SU-DHL-6 (cell line): ENCODE measurements at regions not wholly inside any gene's neighbourhood (a gene's known extent, or its start where the extent isn't known, plus 50 kb on each side); places are given as distances from the start of the nearest gene placed in this dataset.
"Not testable (repeated sequence)": the region's sequence is repeated elsewhere in the genome, so short reads cannot be mapped to it uniquely, and the experiment has no call there.

Source experiments
- H2AFZ ChIP-seq: fragments of 200-600 bp; sonication (generic); 2 replicates; pipeline ENCODE4 v1.6.1; 2014; ENCODE audit warnings: low read depth, mild to moderate bottlenecking, moderate library complexity, mixed read lengths, antibody characterized with exemption, low read length; ENCODE audit not compliant: severe bottlenecking
- H3F3A ChIP-seq: fragments of 200-600 bp; shearing (Covaris generic); 2 replicates; pipeline ENCODE4 v1.6.0; 2016; ENCODE audit warnings: antibody characterized with exemption, mild to moderate bottlenecking; ENCODE audit not compliant: insufficient read depth
- H3K27ac ChIP-seq: fragments of 200-600 bp; sonication (generic); 2 replicates; pipeline ENCODE4 v1.5.1; 2016; ENCODE audit warnings: low read depth, mild to moderate bottlenecking, low read length, moderate library complexity, mixed read lengths
- H3K27me3 ChIP-seq: fragments of 200-600 bp; sonication (generic), shearing (Covaris generic); 2 replicates; pipeline ENCODE4 v1.6.0; 2014; ENCODE audit warnings: mild to moderate bottlenecking, low read length
- H3K36me3 ChIP-seq: fragments of 200-600 bp; sonication (generic); 2 replicates; pipeline ENCODE4 v1.6.1; 2014; ENCODE audit warnings: mild to moderate bottlenecking, low read length, mixed read lengths
- H3K4me2 ChIP-seq: fragments of 300-600, 200-600 bp; shearing (Covaris generic), sonication (generic); 2 replicates; pipeline ENCODE4 v1.6.0; 2014; ENCODE audit warnings: low read length, low read depth, mild to moderate bottlenecking; ENCODE audit not compliant: poor library complexity, severe bottlenecking
- H3K4me3 ChIP-seq: fragments of 200-600 bp; sonication (generic); 2 replicates; pipeline ENCODE4 v1.5.1; 2014; ENCODE audit warnings: antibody characterized with exemption, low read length, mild to moderate bottlenecking, mixed read lengths; ENCODE audit not compliant: insufficient read depth, poor library complexity, severe bottlenecking
- H3K79me2 ChIP-seq: fragments of 200-600 bp; sonication (generic); 2 replicates; pipeline ENCODE4 v1.6.1; 2014; ENCODE audit warnings: mild to moderate bottlenecking, low read length, moderate library complexity; ENCODE audit not compliant: insufficient read depth
- H3K9ac ChIP-seq: fragments of 200-600 bp; sonication (generic); 2 replicates; pipeline ENCODE4 v1.7.0; 2014; ENCODE audit warnings: mild to moderate bottlenecking, low read length
- H3K9me2 ChIP-seq: fragments of 200-600 bp; sonication (generic); replicated peaks from 2 replicates; pipeline ENCODE4 v1.6.1; 2014; ENCODE audit warnings: low read length; ENCODE audit not compliant: insufficient read depth
- H3K9me3 ChIP-seq: fragments of 200-600 bp; sonication (generic); 2 replicates; pipeline ENCODE4 v1.6.1; 2014; ENCODE audit warnings: low read length, mixed read lengths; ENCODE audit not compliant: insufficient read depth
- H4K20me1 ChIP-seq: fragments of 200-600 bp; sonication (generic); 2 replicates; pipeline ENCODE4 v1.6.1; 2014; ENCODE audit warnings: low read depth, mild to moderate bottlenecking, antibody characterized with exemption, low read length, moderate library complexity, mixed read lengths
- EZH2phosphoT487 ChIP-seq: fragments of 200-600 bp; sonication (generic), shearing (Covaris generic); conservative IDR thresholded peaks from 2 replicates; pipeline ENCODE4 v1.6.1; 2018; ENCODE audit warnings: mild to moderate bottlenecking, antibody characterized with exemption, low read length, moderate library complexity, mixed read lengths
- TF ChIP-seq, protein P1 (sequence below): fragments of 200-600 bp; sonication (generic); IDR thresholded peaks from one replicate; pipeline ENCODE4 v1.5.1; 2017; ENCODE audit warnings: antibody characterized with exemption, mild to moderate bottlenecking, low read length, moderate library complexity; ENCODE audit not compliant: insufficient read depth, poor library complexity, severe bottlenecking

DNA sequence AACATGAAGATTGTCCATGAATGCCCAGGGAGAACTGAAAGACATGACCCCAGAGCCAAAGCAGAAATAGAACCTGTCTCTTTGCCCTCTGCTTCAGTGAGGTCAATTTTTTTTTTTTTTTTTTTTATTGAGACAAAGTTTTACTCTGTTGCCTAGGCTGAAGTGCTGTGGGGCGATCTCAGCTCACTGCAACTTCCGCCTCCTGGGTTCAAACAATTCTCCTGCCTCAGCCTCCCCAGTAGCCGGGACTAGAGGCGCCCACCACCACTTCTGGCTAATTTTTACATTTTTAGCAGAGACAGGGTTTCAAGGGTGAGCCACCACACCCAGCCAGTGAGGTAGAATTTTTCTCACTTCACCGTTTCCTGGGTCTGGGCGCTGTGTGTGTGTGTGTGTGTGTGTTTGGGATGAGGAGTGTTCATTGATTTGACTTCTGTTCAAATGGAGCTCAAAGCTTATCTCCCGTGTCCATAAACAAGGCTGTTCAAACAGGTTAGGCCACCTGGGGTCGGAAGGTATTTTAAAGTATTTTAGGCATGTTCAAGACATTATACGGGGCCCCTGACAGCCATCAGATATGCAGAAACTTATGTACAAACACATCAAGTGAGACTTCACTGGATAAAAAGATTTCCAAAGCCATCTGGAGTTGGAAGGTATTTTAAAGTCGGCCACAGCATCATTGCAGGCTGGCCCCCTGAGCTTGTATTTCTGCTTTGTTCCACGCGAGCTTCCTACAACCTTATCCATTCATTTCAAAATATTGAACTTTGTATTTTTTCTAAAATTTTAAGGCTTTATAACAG is 93.8 kb downstream of the MAP3K8 start:
- no peaks in the 10 kb centered on the region for H4K20me1 ChIP-seq
- H3F3A ChIP-seq, result no peaks in the 10 kb centered on the region
- no peak overlapping the region for H3K27ac ChIP-seq
- H3K4me2 ChIP-seq, result no peak overlapping the region
- H3K79me2 ChIP-seq, result no peaks in the 10 kb centered on the region
- H3K9ac ChIP-seq, result no peak overlapping the region
- H2AFZ ChIP-seq, result no peak overlapping the region
- H3K9me2 ChIP-seq, result no peaks in the 10 kb centered on the region
- H3K4me3 ChIP-seq, result no peak overlapping the region
- H3K9me3 ChIP-seq, result no peaks in the 10 kb centered on the region
- no peaks in the 10 kb centered on the region for H3K36me3 ChIP-seq
- no peaks in the 10 kb centered on the region for H3K27me3 ChIP-seq
- TF ChIP-seq EZH2phosphoT487, result no peak
- TF ChIP-seq, protein P1, sequence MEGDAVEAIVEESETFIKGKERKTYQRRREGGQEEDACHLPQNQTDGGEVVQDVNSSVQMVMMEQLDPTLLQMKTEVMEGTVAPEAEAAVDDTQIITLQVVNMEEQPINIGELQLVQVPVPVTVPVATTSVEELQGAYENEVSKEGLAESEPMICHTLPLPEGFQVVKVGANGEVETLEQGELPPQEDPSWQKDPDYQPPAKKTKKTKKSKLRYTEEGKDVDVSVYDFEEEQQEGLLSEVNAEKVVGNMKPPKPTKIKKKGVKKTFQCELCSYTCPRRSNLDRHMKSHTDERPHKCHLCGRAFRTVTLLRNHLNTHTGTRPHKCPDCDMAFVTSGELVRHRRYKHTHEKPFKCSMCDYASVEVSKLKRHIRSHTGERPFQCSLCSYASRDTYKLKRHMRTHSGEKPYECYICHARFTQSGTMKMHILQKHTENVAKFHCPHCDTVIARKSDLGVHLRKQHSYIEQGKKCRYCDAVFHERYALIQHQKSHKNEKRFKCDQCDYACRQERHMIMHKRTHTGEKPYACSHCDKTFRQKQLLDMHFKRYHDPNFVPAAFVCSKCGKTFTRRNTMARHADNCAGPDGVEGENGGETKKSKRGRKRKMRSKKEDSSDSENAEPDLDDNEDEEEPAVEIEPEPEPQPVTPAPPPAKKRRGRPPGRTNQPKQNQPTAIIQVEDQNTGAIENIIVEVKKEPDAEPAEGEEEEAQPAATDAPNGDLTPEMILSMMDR, result no peak

DNA sequence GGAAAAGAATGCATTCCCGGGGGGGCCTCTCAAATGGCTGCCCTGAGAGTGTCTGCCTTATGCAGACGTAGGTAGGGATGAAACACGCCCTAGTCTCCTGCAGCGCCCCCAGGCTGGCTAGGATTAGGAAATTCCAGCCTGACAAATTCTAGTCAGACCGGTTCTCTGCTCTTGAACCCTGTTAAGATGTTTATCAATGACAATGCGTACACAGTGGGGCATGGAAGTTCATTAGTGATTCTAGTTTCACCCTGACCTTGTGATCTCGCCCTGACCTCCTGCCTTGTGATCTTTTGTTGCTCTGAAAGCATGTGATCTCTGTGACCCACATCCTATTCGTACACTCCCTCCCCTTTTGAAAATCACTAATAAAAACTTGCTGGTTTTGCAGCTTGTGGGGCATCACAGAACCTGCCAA is 88.7 kb downstream of the MAP3K8 start:
- not testable (repeated sequence) for H2AFZ ChIP-seq, H3K36me3 ChIP-seq, H3F3A ChIP-seq, H3K4me2 ChIP-seq, H3K4me3 ChIP-seq, H3K27me3 ChIP-seq, H3K79me2 ChIP-seq, H4K20me1 ChIP-seq, H3K9me3 ChIP-seq, H3K9ac ChIP-seq, H3K27ac ChIP-seq, H3K9me2 ChIP-seq

DNA sequence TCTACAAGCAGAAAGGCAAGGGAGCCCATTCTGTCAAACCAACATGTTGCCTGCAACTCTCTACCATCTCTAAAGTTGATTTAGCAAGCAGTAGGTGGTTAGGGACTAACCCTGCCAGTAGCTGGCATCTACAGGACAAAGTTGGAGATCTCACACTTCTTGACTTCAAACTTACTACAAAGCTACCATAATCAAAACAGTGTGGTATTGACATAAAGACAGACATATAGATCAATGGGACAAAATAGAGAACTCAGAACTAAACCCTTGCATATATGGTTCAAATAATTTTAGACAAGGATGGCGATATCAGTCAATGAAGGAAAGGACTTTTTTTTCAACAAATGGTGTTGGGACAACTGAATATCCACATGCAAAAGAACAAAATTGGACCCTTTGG is 84.9 kb downstream of the MAP3K8 start:
- Histone ChIP-seq H3F3A (no peaks in the 10 kb centered on the region), H3K27me3 (no peaks in the 10 kb centered on the region), H3K9me3 (no peaks in the 10 kb centered on the region), H4K20me1 (no peaks in the 10 kb centered on the region), H2AFZ (no peak overlapping the region), H3K9ac (no peak overlapping the region), H3K4me2 (no peak overlapping the region), H3K36me3 (no peaks in the 10 kb centered on the region), H3K27ac (no peak overlapping the region), H3K9me2 (no peaks in the 10 kb centered on the region), H3K4me3 (no peak overlapping the region), H3K79me2 (no peaks in the 10 kb centered on the region)
- TF ChIP-seq EZH2phosphoT487, result no peak
- TF ChIP-seq, protein P1, result no peak
